22Rv1 (cell line): ENCODE measurements at regions not wholly inside any gene's neighbourhood (a gene's known extent, or its start where the extent isn't known, plus 50 kb on each side); places are given as distances from the start of the nearest gene placed in this dataset.

Experiments
- CTCF ChIP-seq: fragments of 450-650 bp; IDR thresholded peaks from 2 replicates; pipeline ENCODE4 v1.5.1; 2017; ENCODE audit warnings: mild to moderate bottlenecking
- ZFX ChIP-seq: fragments of 450-650 bp; IDR thresholded peaks from 2 replicates; pipeline ENCODE4 v1.6.1; 2017; ENCODE audit warnings: antibody characterized with exemption, borderline replicate concordance

DNA sequence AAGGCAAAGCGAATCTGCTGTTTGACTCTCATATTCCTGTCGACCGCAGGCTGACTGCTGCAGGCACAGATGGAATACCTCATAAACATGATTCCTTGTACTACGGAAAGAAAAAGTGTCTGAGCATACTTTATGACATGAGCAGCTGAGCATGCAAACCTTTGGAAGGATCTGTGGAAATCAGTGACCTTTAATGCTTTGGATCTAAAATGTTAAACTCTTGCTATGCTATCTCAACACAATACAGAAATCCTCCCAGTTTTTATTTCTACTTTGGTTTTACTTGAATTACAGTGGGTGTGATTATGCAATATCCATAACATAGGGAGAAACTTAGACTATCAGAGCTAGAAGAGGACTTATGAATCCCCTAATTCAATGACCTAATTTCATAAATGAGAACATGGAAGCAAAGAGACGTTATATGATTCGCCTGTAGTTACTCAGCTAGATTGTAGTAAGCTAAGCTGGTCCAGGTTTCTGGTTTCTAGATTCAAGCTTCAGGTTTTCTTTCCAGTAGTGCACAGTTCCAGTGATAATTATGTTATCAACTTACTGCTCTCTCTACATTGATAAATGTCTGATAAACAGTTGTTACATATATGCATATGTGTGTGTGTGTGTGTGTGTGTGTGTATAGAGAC lies 127.6 kb upstream of the GBE1 start:
- TF ChIP-seq CTCF (no peak), ZFX (no peak)
